HepG2 (cell line): ENCODE measurements at regions not wholly inside any gene's neighbourhood (a gene's known extent, or its start where the extent isn't known, plus 50 kb on each side); places are given as distances from the start of the nearest gene placed in this dataset.

Source experiments
- ELF4 ChIP-seq: sonication (generic); formaldehyde crosslinking; IDR thresholded peaks from 2 replicates; pipeline ENCODE4 v1.5.0; 2020; ENCODE audit warnings: missing genetic modification reagents, mild to moderate bottlenecking, moderate library complexity, borderline replicate concordance
- EP300 ChIP-seq, 3 experiments: sonication (generic) in 1 of 3; formaldehyde crosslinking in 1 of 3; IDR thresholded peaks; 2 replicates each; pipeline versions ENCODE4 v1.5.1 to v1.6.1; 2011 to 2020; ENCODE audit warnings: low read depth in 2 of 3, low read length in 2 of 3, borderline replicate concordance in 1 of 3, improper control_type of control experiment in 1 of 3, mild to moderate bottlenecking in 1 of 3, missing genetic modification reagents in 1 of 3, moderate library complexity in 1 of 3
- KDM1A ChIP-seq: IDR thresholded peaks from 2 replicates; pipeline ENCODE4 v1.6.1; 2016; ENCODE audit warnings: missing compliant biosample characterization
- POLR2A ChIP-seq, 2 experiments: IDR thresholded peaks; 2 replicates each; pipeline ENCODE4 v1.6.1; 2011; ENCODE audit warnings: low read depth in 2 of 2, low read length in 2 of 2, mild to moderate bottlenecking in 1 of 2, moderate library complexity in 1 of 2; ENCODE audit not compliant: insufficient read depth in 1 of 2
- SMAD3 ChIP-seq: sonication (generic); formaldehyde crosslinking; IDR thresholded peaks from 2 replicates; pipeline ENCODE4 v1.4.0; 2020; ENCODE audit warnings: missing genetic modification reagents
- USF2 ChIP-seq, 2 experiments: sonication (generic) in 1 of 2; formaldehyde crosslinking in 1 of 2; IDR thresholded peaks; 2 replicates each; pipeline versions ENCODE4 v1.5.1 to v1.6.1; 2011 to 2020; ENCODE audit warnings: borderline replicate concordance in 1 of 2, low read depth in 1 of 2, low read length in 1 of 2, mild to moderate bottlenecking in 1 of 2, missing genetic modification reagents in 1 of 2, moderate library complexity in 1 of 2
- ZBTB40 ChIP-seq, 2 experiments: fragments of 450-650 bp in 1 of 2; sonication (generic) in 1 of 2; formaldehyde crosslinking in 1 of 2; IDR thresholded peaks; 2 replicates each; pipeline versions ENCODE4 v1.6.1 to v1.8.0; 2016 to 2022; ENCODE audit warnings: antibody characterized with exemption in 1 of 2, mild to moderate bottlenecking in 1 of 2, missing genetic modification reagents in 1 of 2
- ZNF10 ChIP-seq: sonication (generic); formaldehyde crosslinking; IDR thresholded peaks from 2 replicates; pipeline ENCODE4 v1.4.0; 2020; ENCODE audit warnings: mild to moderate bottlenecking, low read depth, missing genetic modification reagents, borderline replicate concordance
- ZNF704 ChIP-seq: sonication (generic); formaldehyde crosslinking; IDR thresholded peaks from 2 replicates; pipeline ENCODE4 v1.8.1; 2023; ENCODE audit warnings: mild to moderate bottlenecking, inconsistent platforms, moderate library complexity, missing genetic modification reagents, borderline replicate concordance
- ZNF766 ChIP-seq: sonication (generic); formaldehyde crosslinking; IDR thresholded peaks from 2 replicates; pipeline ENCODE4 v1.5.0; 2020; ENCODE audit warnings: missing genetic modification reagents, borderline replicate concordance
- TF ChIP-seq, protein P1 (sequence below): IDR thresholded peaks from 2 replicates; pipeline ENCODE4 v1.6.1; 2012; ENCODE audit warnings: inconsistent platforms
- TF ChIP-seq, protein P2 (sequence below): IDR thresholded peaks from 2 replicates; pipeline ENCODE4 v1.6.1; 2016
- TF ChIP-seq, protein P3 (sequence below): sonication (generic); formaldehyde crosslinking; IDR thresholded peaks from 2 replicates; pipeline ENCODE4 v1.5.0; 2020; ENCODE audit warnings: mild to moderate bottlenecking, missing genetic modification reagents

GRCh38 chr11:109329716-109330115 is 92.3 kb upstream of the C11orf87 start:
- TF ChIP-seq EP300 (IDR thresholded peaks at IDR 0.05; ENCODE audit: low read depth in 2 of 2, low read length in 2 of 2) (no peak), EP300 (CRISPR knock-in tag; IDR thresholded peaks at IDR 0.05; ENCODE audit: borderline replicate concordance) (no peak), ZNF10 (CRISPR knock-in tag) (no peak), USF2 (IDR thresholded peaks at IDR 0.05; ENCODE audit: low read depth, low read length) (no peak), USF2 (CRISPR knock-in tag; IDR thresholded peaks at IDR 0.05; ENCODE audit: borderline replicate concordance) (no peak), ZNF704 (CRISPR knock-in tag) (no peak), ZNF766 (CRISPR knock-in tag) (no peak), KDM1A (no peak), POLR2A (IDR thresholded peaks at IDR 0.05; ENCODE audit: insufficient read depth in 1 of 2, low read depth in 2 of 2, low read length in 2 of 2) (no peak), ELF4 (CRISPR knock-in tag) (no peak), ZBTB40 (IDR thresholded peaks at IDR 0.05) (no peak), ZBTB40 (CRISPR knock-in tag; IDR thresholded peaks at IDR 0.05) (no peak), SMAD3 (no peak)
- TF ChIP-seq, protein P1, sequence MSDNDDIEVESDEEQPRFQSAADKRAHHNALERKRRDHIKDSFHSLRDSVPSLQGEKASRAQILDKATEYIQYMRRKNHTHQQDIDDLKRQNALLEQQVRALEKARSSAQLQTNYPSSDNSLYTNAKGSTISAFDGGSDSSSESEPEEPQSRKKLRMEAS: no peak
- TF ChIP-seq, protein P2, sequence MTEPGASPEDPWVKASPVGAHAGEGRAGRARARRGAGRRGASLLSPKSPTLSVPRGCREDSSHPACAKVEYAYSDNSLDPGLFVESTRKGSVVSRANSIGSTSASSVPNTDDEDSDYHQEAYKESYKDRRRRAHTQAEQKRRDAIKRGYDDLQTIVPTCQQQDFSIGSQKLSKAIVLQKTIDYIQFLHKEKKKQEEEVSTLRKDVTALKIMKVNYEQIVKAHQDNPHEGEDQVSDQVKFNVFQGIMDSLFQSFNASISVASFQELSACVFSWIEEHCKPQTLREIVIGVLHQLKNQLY (CRISPR knock-in tag): no peak
- TF ChIP-seq, protein P3, sequence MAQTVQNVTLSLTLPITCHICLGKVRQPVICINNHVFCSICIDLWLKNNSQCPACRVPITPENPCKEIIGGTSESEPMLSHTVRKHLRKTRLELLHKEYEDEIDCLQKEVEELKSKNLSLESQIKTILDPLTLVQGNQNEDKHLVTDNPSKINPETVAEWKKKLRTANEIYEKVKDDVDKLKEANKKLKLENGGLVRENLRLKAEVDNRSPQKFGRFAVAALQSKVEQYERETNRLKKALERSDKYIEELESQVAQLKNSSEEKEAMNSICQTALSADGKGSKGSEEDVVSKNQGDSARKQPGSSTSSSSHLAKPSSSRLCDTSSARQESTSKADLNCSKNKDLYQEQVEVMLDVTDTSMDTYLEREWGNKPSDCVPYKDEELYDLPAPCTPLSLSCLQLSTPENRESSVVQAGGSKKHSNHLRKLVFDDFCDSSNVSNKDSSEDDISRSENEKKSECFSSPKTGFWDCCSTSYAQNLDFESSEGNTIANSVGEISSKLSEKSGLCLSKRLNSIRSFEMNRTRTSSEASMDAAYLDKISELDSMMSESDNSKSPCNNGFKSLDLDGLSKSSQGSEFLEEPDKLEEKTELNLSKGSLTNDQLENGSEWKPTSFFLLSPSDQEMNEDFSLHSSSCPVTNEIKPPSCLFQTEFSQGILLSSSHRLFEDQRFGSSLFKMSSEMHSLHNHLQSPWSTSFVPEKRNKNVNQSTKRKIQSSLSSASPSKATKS (CRISPR knock-in tag): no peak
